ENCODE measurements at regions not wholly inside any gene's neighbourhood (a gene's known extent, or its start where the extent isn't known, plus 50 kb on each side); places are given as distances from the start of the nearest gene placed in this dataset.

DNA sequence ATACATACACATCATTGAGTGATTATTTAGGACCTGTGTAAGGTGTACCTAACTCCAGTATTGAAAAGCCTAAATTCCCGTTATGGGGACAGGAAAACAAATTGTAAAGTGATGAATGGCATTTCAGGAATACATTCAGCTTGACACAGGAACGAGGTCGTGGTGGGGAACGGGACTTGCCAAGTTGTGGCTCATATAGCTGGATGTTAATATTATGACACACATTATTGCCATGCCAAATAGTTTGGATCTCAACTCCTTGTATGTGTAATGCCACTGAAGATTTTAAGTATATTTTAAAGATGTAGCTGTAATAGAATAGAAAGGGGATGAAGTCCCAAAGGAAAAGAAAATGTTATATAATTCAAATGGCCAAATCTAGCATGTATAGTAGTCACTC lies 227.2 kb upstream of the GOLIM4 start:
- no peak for DNase-seq (ENCODE audit: low read depth, low spot score)

DNA sequence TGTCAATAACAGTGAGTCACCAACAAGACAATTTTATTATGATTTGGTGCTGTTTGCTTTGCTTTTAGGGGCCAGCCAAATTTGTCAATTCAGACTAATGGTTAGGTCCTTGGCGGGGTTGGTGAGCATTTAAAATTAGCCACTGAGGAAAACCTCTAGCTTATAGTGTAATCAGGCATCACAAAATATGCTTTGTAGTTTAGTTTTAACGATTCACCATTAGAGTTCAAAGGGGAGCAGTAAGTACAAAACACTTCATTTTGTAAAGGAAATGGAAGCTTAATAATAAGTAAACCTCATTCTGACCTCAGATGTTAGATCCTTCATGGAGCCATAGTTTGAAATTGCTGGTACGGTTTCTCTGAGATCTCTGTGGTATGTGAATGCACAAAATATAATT lies 218.4 kb upstream of the GOLIM4 start:
- DNase-seq (ENCODE audit: low read depth, low spot score) (no peak), FAIRE-seq (no peak)
- no peaks in the 10 kb centered on the region for H3K9me1 ChIP-seq (ENCODE audit: control insufficient read depth, extremely low read depth, insufficient read depth, low read length)
- H3K36me3 ChIP-seq (ENCODE audit: control insufficient read depth in 2 of 2, extremely low read depth in 1 of 2, insufficient read depth in 2 of 2, low read length in 2 of 2): no peaks in the 10 kb centered on the region
- H3K4me2 ChIP-seq (ENCODE audit: control insufficient read depth, extremely low read depth, insufficient read depth, low read depth, low read length): no peak overlapping the region
- H3K79me2 ChIP-seq (ENCODE audit: control insufficient read depth, insufficient read depth, low read length): no peaks in the 10 kb centered on the region
- no peaks in the 10 kb centered on the region for H3K27me3 ChIP-seq (ENCODE audit: control insufficient read depth, extremely low read depth, insufficient read depth, low read length)
- dilution Hi-C loops (cut with MboI; ENCODE audit: extremely low pct_ligation_motif_present, low sequenced_read_pairs): no loop called here
- H3K27ac ChIP-seq (ENCODE audit: control insufficient read depth, insufficient read depth, low read length): no peak overlapping the region
- TF ChIP-seq EZH2 (IDR thresholded peaks at IDR 0.05; ENCODE audit: low read length): no peak
- TF ChIP-seq, protein P1, sequence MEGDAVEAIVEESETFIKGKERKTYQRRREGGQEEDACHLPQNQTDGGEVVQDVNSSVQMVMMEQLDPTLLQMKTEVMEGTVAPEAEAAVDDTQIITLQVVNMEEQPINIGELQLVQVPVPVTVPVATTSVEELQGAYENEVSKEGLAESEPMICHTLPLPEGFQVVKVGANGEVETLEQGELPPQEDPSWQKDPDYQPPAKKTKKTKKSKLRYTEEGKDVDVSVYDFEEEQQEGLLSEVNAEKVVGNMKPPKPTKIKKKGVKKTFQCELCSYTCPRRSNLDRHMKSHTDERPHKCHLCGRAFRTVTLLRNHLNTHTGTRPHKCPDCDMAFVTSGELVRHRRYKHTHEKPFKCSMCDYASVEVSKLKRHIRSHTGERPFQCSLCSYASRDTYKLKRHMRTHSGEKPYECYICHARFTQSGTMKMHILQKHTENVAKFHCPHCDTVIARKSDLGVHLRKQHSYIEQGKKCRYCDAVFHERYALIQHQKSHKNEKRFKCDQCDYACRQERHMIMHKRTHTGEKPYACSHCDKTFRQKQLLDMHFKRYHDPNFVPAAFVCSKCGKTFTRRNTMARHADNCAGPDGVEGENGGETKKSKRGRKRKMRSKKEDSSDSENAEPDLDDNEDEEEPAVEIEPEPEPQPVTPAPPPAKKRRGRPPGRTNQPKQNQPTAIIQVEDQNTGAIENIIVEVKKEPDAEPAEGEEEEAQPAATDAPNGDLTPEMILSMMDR (optimal IDR thresholded peaks at IDR 0.05 in 1 of 3, IDR thresholded peaks at IDR 0.05 in 1 of 3, conservative IDR thresholded peaks at IDR 0.05 in 1 of 3; ENCODE audit: extremely low read depth in 1 of 3, insufficient read depth in 2 of 3, low read length in 3 of 3): no peak
- no peaks in the 10 kb centered on the region for H3K4me1 ChIP-seq (ENCODE audit: control insufficient read depth, extremely low read depth, insufficient read depth, low read length)
- H4K20me1 ChIP-seq (ENCODE audit: control insufficient read depth, extremely low read depth, insufficient read depth, low read length): no peaks in the 10 kb centered on the region
- H3K9ac ChIP-seq (ENCODE audit: control insufficient read depth, extremely low read depth, insufficient read depth, low read length): no peak overlapping the region
- H3K4me3 ChIP-seq (ENCODE audit: control insufficient read depth in 2 of 3, extremely low read depth in 1 of 3, insufficient read depth in 2 of 3, low read depth in 1 of 3, low read length in 3 of 3): no peak overlapping the region
- H3K9me3 ChIP-seq (ENCODE audit: control insufficient read depth, low read depth, low read length): no peaks in the 10 kb centered on the region
- no peak overlapping the region for H2AFZ ChIP-seq (ENCODE audit: control insufficient read depth, low read length)

More for the DNA sequence above, 227.2 kb upstream of the GOLIM4 start:
- FAIRE-seq: no peak
- no peaks in the 10 kb centered on the region for H3K9me3 ChIP-seq (ENCODE audit: control insufficient read depth, low read depth, low read length)
- H3K27me3 ChIP-seq (ENCODE audit: control insufficient read depth, extremely low read depth, insufficient read depth, low read length): no peaks in the 10 kb centered on the region
- H3K9me1 ChIP-seq (ENCODE audit: control insufficient read depth, extremely low read depth, insufficient read depth, low read length): no peaks in the 10 kb centered on the region
- no peaks in the 10 kb centered on the region for H3K36me3 ChIP-seq (ENCODE audit: control insufficient read depth in 2 of 2, extremely low read depth in 1 of 2, insufficient read depth in 2 of 2, low read length in 2 of 2)
- no peaks in the 10 kb centered on the region for H3K79me2 ChIP-seq (ENCODE audit: control insufficient read depth, insufficient read depth, low read length)
- no peaks in the 10 kb centered on the region for H3K4me1 ChIP-seq (ENCODE audit: control insufficient read depth, extremely low read depth, insufficient read depth, low read length)
- H3K4me2 ChIP-seq (ENCODE audit: control insufficient read depth, extremely low read depth, insufficient read depth, low read depth, low read length): no peak overlapping the region
- H3K4me3 ChIP-seq (ENCODE audit: control insufficient read depth in 2 of 3, extremely low read depth in 1 of 3, insufficient read depth in 2 of 3, low read depth in 1 of 3, low read length in 3 of 3): no peak overlapping the region
- no peak overlapping the region for H2AFZ ChIP-seq (ENCODE audit: control insufficient read depth, low read length)
- H3K9ac ChIP-seq (ENCODE audit: control insufficient read depth, extremely low read depth, insufficient read depth, low read length): no peak overlapping the region
- dilution Hi-C loops (cut with MboI; ENCODE audit: extremely low pct_ligation_motif_present, low sequenced_read_pairs): no loop called here
- no peaks in the 10 kb centered on the region for H4K20me1 ChIP-seq (ENCODE audit: control insufficient read depth, extremely low read depth, insufficient read depth, low read length)
- TF ChIP-seq EZH2 (IDR thresholded peaks at IDR 0.05; ENCODE audit: low read length): no peak
- TF ChIP-seq, protein P1 (optimal IDR thresholded peaks at IDR 0.05 in 1 of 3, IDR thresholded peaks at IDR 0.05 in 1 of 3, conservative IDR thresholded peaks at IDR 0.05 in 1 of 3; ENCODE audit: extremely low read depth in 1 of 3, insufficient read depth in 2 of 3, low read length in 3 of 3): no peak
- no peak overlapping the region for H3K27ac ChIP-seq (ENCODE audit: control insufficient read depth, insufficient read depth, low read length)

Measured in keratinocyte (primary cell).